ENCODE measurements at regions not wholly inside any gene's neighbourhood (a gene's known extent, or its start where the extent isn't known, plus 50 kb on each side); places are given as distances from the start of the nearest gene placed in this dataset.

GRCh38 chr12:125206711-125207110, 141.5 kb downstream of the AACS start:
- no peak overlapping the region for H3K27ac ChIP-seq (ENCODE audit: low read depth)
- no peak for TF ChIP-seq NANOG (IDR thresholded peaks at IDR 0.05; ENCODE audit: borderline replicate concordance)
- TF ChIP-seq CTCF (conservative IDR thresholded peaks at IDR 0.05; ENCODE audit: low read depth in 2 of 2): no peak
- no peak for TF ChIP-seq EZH2phosphoT487 (IDR thresholded peaks at IDR 0.05; ENCODE audit: unreplicated experiment)
- TF ChIP-seq ZNF462 (CRISPR knock-in tag; IDR thresholded peaks at IDR 0.05): no peak
- TF ChIP-seq JUNB (IDR thresholded peaks at IDR 0.05; ENCODE audit: unreplicated experiment): no peak
- no peak for TF ChIP-seq ETS1 (IDR thresholded peaks at IDR 0.05)
- TF ChIP-seq REST (IDR thresholded peaks at IDR 0.05; ENCODE audit: unreplicated experiment): no peak
- TF ChIP-seq EZH2 (IDR thresholded peaks at IDR 0.05; ENCODE audit: low read depth, unreplicated experiment): no peak
- no peak for TF ChIP-seq STAT1 (IDR thresholded peaks at IDR 0.05; ENCODE audit: unreplicated experiment)
- TF ChIP-seq ZNF331 (CRISPR knock-in tag; IDR thresholded peaks at IDR 0.05; ENCODE audit: low read depth): no peak
- TF ChIP-seq POLR2AphosphoS5 (IDR thresholded peaks at IDR 0.05; ENCODE audit: low read depth): no peak
- TF ChIP-seq CREB1 (CRISPR knock-in tag; IDR thresholded peaks at IDR 0.05; ENCODE audit: low read depth): no peak
- TF ChIP-seq ZNF114 (CRISPR knock-in tag; IDR thresholded peaks at IDR 0.05): no peak
- H3K36me3 ChIP-seq (ENCODE audit: insufficient read depth): no peaks in the 10 kb centered on the region
- no peaks in the 10 kb centered on the region for H3K9me2 ChIP-seq (ENCODE audit: insufficient read depth)
- Mint-ChIP-seq H3K4me3 (no peak overlapping the region), H3K9me3 (0 out of 3 replicates have a peak, but pooled peaks cover 2% of the 10 kb centered on the region), H3K27ac (no peak overlapping the region), H3K4me1 (peaks cover 68% of the 10 kb centered on the region), H3K36me3 (ENCODE audit: low read depth) (peaks cover 18% of the 10 kb centered on the region), H3K27me3 (ENCODE audit: insufficient read depth, low read depth, poor library complexity) (peaks cover 16% of the 10 kb centered on the region)
- peaks cover 44% of the 10 kb centered on the region for H3K4me1 ChIP-seq (ENCODE audit: insufficient read depth)
- H3K4me2 ChIP-seq: no peak overlapping the region
- H3K79me2 ChIP-seq (replicated peaks; ENCODE audit: insufficient read depth): peaks cover 90% of the 10 kb centered on the region
- no peak for DNase-seq (ENCODE audit: low spot score)
- no peak overlapping the region for H2AFZ ChIP-seq
- H4K20me1 ChIP-seq (replicated peaks; ENCODE audit: insufficient read depth): peaks cover 45% of the 10 kb centered on the region
- H3F3A ChIP-seq (replicated peaks; ENCODE audit: low read depth): no peaks in the 10 kb centered on the region
- no peak for ATAC-seq
- no peaks in the 10 kb centered on the region for H3K27me3 ChIP-seq (ENCODE audit: insufficient read depth)
- no peak overlapping the region for H3K4me3 ChIP-seq
